ENCODE measurements at regions not wholly inside any gene's neighbourhood (a gene's known extent, or its start where the extent isn't known, plus 50 kb on each side); places are given as distances from the start of the nearest gene placed in this dataset.

GRCh38 chr20:41719151-41719550, 101.0 kb upstream of the CHD6 start:
- TF ChIP-seq TAF1 (IDR thresholded peaks at IDR 0.05; ENCODE audit: low read depth) = no peak
- TF ChIP-seq CREB1 (IDR thresholded peaks at IDR 0.05; ENCODE audit: low read depth) = no peak
- no peak for TF ChIP-seq TCF12 (IDR thresholded peaks at IDR 0.05; ENCODE audit: low read depth)
- TF ChIP-seq EGR1 (IDR thresholded peaks at IDR 0.05) = no peak
- no peak for TF ChIP-seq YY1 (IDR thresholded peaks at IDR 0.05; ENCODE audit: low read depth)
- TF ChIP-seq EP300 (IDR thresholded peaks at IDR 0.05; ENCODE audit: borderline replicate concordance) = no peak
- TF ChIP-seq MAX (IDR thresholded peaks at IDR 0.05) = no peak

- no peak for TF ChIP-seq RAD21 (IDR thresholded peaks at IDR 0.05; ENCODE audit: low read depth)
- no peak for TF ChIP-seq REST (IDR thresholded peaks at IDR 0.05; ENCODE audit: low read depth)
- no peak for TF ChIP-seq USF1 (IDR thresholded peaks at IDR 0.05)
- TF ChIP-seq ZBTB7A (IDR thresholded peaks at IDR 0.05; ENCODE audit: low read depth) = no peak
- TF ChIP-seq TEAD4 (IDR thresholded peaks at IDR 0.05) = no peak
- TF ChIP-seq EGR1 (IDR thresholded peaks at IDR 0.05) = no peak
- no peak for TF ChIP-seq MAX (IDR thresholded peaks at IDR 0.05)
- TF ChIP-seq EP300 (IDR thresholded peaks at IDR 0.05; ENCODE audit: borderline replicate concordance) = no peak
- no peak for TF ChIP-seq NFIC (IDR thresholded peaks at IDR 0.05)
- no peak for TF ChIP-seq TAF1 (IDR thresholded peaks at IDR 0.05; ENCODE audit: low read depth)
- TF ChIP-seq FOXM1 (IDR thresholded peaks at IDR 0.05; ENCODE audit: borderline replicate concordance, low read depth) = no peak
- no peak for TF ChIP-seq CREB1 (IDR thresholded peaks at IDR 0.05; ENCODE audit: low read depth)
- TF ChIP-seq YY1 (IDR thresholded peaks at IDR 0.05; ENCODE audit: low read depth) = no peak
- no peak for TF ChIP-seq CEBPB (IDR thresholded peaks at IDR 0.05)
- no peak for TF ChIP-seq TCF12 (IDR thresholded peaks at IDR 0.05; ENCODE audit: low read depth)
Measured at GRCh38 chr20:41717483-41717882, 99.3 kb upstream of the CHD6 start.

- TF ChIP-seq TCF12 (IDR thresholded peaks at IDR 0.05; ENCODE audit: low read depth) = no peak
- TF ChIP-seq YY1 (IDR thresholded peaks at IDR 0.05; ENCODE audit: low read depth) = no peak
- no peak for TF ChIP-seq USF1 (IDR thresholded peaks at IDR 0.05)
- no peak for TF ChIP-seq TAF1 (IDR thresholded peaks at IDR 0.05; ENCODE audit: low read depth)
- TF ChIP-seq NFIC (IDR thresholded peaks at IDR 0.05) = no peak
- no peak for TF ChIP-seq ZBTB7A (IDR thresholded peaks at IDR 0.05; ENCODE audit: low read depth)
- TF ChIP-seq EP300 (IDR thresholded peaks at IDR 0.05; ENCODE audit: borderline replicate concordance) = no peak
- no peak for TF ChIP-seq FOXM1 (IDR thresholded peaks at IDR 0.05; ENCODE audit: borderline replicate concordance, low read depth)
- no peak for TF ChIP-seq MAX (IDR thresholded peaks at IDR 0.05)
- TF ChIP-seq EGR1 (IDR thresholded peaks at IDR 0.05) = no peak
- no peak for TF ChIP-seq TEAD4 (IDR thresholded peaks at IDR 0.05)
- no peak for TF ChIP-seq RAD21 (IDR thresholded peaks at IDR 0.05; ENCODE audit: low read depth)
- TF ChIP-seq CREB1 (IDR thresholded peaks at IDR 0.05; ENCODE audit: low read depth) = no peak
- no peak for TF ChIP-seq REST (IDR thresholded peaks at IDR 0.05; ENCODE audit: low read depth)
- TF ChIP-seq CEBPB (IDR thresholded peaks at IDR 0.05) = no peak
Measured at GRCh38 chr20:41716911-41717310, 98.7 kb upstream of the CHD6 start.

GRCh38 chr20:41716436-41716835, 98.3 kb upstream of the CHD6 start:
- TF ChIP-seq TAF1 (IDR thresholded peaks at IDR 0.05; ENCODE audit: low read depth) = no peak
- TF ChIP-seq MAX (IDR thresholded peaks at IDR 0.05) = no peak
- TF ChIP-seq CEBPB (IDR thresholded peaks at IDR 0.05) = no peak
- no peak for TF ChIP-seq EP300 (IDR thresholded peaks at IDR 0.05; ENCODE audit: borderline replicate concordance)
- no peak for TF ChIP-seq CREB1 (IDR thresholded peaks at IDR 0.05; ENCODE audit: low read depth)
- no peak for TF ChIP-seq YY1 (IDR thresholded peaks at IDR 0.05; ENCODE audit: low read depth)
- no peak for TF ChIP-seq RAD21 (IDR thresholded peaks at IDR 0.05; ENCODE audit: low read depth)
- no peak for TF ChIP-seq NFIC (IDR thresholded peaks at IDR 0.05)
- no peak for TF ChIP-seq ZBTB7A (IDR thresholded peaks at IDR 0.05; ENCODE audit: low read depth)
- TF ChIP-seq USF1 (IDR thresholded peaks at IDR 0.05) = no peak
- TF ChIP-seq TEAD4 (IDR thresholded peaks at IDR 0.05) = no peak
- TF ChIP-seq TCF12 (IDR thresholded peaks at IDR 0.05; ENCODE audit: low read depth) = no peak
- no peak for TF ChIP-seq EGR1 (IDR thresholded peaks at IDR 0.05)
- TF ChIP-seq REST (IDR thresholded peaks at IDR 0.05; ENCODE audit: low read depth) = no peak
- TF ChIP-seq FOXM1 (IDR thresholded peaks at IDR 0.05; ENCODE audit: borderline replicate concordance, low read depth) = no peak
